Myocyte (in vitro differentiated cells): ENCODE measurements at regions not wholly inside any gene's neighbourhood (a gene's known extent, or its start where the extent isn't known, plus 50 kb on each side); places are given as distances from the start of the nearest gene placed in this dataset.
"Not testable (repeated sequence)": the region's sequence is repeated elsewhere in the genome, so short reads cannot be mapped to it uniquely, and the experiment has no call there.

Experiments used
- DNase-seq: peaks from one replicate; pipeline ENCODE4 v3.0.0-alpha.2; 2012; ENCODE audit warnings: low read depth

DNA sequence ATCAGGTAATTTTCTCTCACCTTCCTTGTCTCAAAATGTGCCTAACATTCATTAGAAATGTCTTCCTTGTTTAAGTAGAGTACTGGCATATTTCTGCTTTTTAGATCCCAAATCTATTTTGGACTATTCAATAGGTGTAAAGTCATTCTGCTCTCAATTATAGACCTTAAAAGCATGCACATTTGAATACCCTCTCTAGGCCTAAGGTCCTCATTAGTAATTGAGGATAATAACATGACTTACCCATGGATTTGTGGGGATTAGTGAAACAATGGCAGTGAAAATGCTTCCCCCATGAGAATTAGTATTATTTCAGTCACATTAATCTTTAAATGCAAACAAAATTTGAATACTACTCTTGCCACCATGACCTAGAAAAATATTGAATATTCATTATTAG is 1073.0 kb upstream of the CELF2 start:
- no peak for DNase-seq

DNA sequence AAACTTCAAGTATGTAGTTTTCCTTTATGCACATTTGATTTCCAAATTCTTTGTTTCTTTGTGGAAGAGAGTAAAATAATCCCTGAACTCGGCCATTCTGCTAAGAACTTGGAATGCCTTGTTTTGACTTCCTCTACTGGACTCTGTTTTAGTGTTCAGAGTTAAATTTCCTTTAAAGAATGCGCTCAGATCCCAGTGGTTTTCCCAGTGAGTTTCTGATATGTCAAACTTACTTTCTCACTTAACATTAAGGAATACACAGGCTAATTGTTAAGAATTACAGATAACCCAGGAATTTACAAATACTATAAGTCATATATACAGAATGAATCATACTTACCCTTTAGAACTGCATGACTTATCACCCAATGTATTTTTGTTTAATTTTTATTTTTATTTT is 1067.6 kb upstream of the CELF2 start:
- DNase-seq = no peak

DNA sequence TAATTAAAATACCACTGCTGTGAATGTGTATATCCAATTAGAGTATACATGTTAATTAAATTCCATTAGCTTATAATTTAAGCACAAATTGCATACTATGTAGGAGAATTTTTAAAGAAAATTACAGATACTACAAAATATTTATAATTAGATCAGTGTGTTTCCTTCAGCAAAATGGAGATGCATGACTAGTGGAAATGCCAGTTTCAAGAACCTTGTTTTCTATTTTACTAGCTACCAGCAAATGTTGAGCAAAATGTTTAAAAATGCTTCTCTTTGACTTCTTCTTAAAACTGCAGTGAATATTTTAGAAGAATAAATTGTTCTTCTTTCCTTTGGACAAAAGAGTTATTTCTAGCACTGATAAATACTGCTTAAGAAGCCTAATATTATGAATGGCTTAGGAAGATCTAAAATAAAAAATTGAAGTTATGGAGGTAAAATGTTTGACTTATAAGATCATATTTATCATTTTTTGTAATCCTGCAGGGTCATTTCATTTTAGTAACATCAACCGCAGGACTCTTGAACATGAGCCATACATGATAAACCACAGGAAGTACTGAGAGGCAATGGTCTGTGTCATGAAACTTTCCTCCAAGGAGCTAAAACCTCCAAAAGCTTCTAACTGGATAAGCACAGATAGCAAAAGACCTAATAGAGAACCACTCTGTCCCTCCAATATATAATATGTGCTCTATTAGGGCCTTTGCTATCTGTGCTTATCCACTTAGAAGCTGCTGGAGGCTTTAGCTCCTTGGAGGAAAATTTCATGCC is 1066.0 kb upstream of the CELF2 start:
- DNase-seq = peak; percentile 3

DNA sequence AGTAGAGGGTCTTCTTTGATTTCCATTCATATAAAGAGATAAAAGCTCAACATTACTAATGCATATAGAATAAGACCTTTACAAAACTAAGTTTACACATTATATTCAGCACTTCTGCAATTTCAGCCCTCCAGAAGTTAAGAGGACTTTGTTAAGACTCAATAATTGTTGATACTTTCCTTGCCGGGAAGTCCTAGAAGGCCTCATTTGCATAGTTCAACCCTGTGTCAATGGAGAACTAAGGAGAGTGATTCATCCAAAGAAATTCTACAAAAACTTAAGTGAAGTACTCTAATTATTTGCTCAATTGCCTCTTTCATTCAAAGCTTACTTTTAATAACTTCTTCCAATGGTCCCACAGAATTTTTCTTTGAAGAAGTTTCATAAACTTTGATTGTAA is 1060.3 kb upstream of the CELF2 start:
- no peak for DNase-seq

DNA sequence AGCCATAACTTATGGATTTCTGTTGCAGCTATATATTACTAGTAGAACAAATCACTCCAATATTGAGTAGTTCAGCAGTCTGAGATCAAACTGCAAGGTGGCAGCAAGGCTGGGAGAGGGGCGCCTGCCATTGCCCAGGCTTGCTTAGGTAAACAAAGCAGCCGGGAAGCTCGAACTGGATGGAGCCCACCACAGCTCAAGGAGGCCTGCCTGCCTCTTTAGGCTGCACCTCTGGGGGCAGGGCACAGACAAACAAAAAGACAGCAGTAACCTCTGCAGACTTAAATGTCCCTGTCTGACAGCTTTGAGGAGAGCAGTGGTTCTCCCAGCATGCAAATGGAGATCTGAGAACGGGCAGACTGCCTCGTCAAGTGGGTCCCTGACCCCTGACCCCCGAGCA is 1059.8 kb upstream of the CELF2 start:
- DNase-seq = not testable (repeated sequence)

DNA sequence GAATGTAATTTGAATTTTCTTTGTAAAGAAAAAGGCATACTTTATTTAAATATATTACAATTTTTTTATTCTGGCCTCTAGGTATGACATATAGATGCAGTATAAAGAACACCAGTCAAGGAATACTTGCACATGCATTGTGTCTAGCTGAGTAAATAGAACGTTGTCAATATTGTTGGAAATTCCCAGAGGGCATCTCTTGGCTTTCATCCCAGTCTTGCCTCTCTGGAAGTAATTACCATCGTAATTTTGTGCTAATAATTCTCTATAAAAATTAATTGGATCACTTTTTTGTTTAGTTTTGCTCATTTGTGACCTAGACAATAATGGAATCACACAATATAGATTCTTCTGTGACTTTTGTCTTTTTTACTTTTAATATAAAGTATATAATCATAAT is 1052.3 kb upstream of the CELF2 start:
- no peak for DNase-seq

DNA sequence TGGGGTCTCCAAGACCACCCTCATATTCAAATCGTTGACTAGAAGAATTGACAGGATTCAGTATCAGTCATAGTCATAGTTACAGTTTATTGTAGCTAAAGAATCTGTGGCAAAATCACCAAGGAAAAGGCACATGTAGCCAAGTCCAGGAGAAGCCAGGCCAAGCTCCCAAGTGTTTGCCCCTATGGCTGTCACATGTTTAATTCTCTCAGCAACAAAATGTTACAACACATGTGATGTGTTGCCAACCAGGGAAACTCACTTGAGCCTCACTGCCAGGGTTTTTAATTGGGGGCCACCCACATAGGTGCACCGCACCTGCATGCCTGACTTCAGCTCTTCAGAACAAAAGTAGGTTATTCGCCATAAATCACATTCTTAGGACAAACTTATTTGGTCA is 1030.9 kb upstream of the CELF2 start:
- DNase-seq = no peak

DNA sequence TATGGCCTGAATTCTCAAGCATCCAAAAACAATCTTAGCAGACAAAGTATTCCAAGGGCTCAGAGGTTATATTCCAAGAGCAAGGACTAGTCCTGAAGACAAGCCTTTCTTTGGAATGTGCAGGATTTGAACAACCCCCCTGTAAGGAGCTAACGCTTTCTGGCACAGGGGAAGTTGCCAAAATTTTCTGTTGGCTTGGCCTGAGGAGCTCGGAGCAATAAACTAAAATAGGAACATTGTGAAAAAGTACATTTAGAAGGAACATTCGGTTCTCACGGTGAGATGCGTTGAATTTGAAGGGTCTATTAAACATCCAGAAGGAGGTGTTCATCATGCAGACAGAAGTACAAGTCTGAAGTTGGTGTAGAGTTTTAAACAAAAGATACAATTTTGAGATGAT is 1030.5 kb upstream of the CELF2 start:
- DNase-seq = no peak

DNA sequence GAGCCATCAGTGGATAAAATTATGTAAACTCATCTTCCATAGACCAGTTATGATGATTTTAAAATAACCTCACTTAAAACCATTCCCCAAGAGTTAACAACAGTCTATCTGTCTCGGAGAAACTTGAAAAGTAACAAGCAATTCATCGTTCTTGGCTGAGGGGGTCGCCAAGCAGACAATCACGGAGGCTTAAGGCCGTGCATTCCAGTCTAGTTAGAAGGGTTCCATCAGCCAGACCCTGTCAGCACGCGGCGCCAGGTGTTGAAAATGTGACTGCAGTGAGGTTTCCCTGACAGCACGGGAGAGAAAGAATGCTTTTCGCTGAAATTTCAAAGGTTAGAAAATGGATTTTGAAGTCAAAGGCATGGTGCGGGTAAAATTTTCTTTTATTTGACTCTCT is 1025.0 kb upstream of the CELF2 start:
- no peak for DNase-seq

DNA sequence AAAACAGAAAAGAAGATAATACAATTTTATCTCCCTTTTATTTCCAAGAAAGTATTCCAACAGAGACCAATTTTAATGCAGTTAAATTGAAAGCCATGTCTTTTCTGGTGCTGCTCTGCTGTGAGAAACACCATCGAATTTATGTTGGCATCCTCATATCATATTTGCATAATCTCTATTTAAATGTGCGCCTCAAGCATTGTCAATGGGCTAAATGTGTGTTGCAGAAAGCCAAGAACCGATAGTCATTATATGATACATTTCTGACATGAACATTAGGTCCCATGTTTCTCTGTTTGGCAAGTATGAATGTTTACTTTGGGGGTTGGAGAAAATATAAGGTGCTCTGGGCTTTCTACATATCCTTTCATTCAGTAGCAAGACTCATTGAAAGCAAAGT is 1023.5 kb upstream of the CELF2 start:
- no peak for DNase-seq

DNA sequence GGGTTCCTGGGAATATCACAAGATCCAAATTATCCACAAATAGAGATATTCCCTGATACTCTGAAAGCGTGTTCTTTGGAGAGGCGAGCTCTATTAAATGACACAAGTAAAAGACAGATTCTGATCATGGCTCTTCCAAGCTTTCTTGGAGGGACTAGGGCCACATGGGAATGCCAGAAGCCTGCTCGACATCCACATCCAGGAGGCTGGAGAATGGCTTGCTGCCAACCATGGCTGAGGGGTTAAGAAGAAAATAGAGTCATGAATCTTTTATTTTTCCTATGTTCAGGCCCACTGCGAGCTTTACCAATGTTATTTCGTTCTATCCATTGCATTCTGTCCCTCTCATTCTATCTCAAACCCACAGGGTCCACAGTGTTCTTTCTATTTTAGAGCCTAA is 1018.0 kb upstream of the CELF2 start:
- DNase-seq = no peak

DNA sequence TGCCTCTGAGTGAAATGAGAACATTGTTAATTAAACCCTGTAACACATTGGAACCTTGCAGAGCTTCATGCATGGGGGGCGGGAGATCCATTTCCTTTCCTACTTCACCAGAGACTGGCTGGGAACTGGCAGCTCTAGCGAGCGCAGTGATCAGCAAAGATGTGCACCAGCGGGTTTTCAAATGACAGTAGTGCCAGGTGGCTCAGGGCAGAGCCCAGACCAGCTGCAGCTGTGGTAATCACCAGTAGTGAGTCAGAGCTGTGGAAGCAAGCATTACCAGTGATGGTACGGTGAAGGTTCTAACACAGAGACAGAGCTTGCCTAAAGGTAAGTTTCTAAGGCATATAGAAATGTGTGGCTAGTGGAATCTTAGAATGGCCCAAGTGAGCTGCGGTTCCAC is 1009.7 kb upstream of the CELF2 start:
- DNase-seq = peak; percentile 75

DNA sequence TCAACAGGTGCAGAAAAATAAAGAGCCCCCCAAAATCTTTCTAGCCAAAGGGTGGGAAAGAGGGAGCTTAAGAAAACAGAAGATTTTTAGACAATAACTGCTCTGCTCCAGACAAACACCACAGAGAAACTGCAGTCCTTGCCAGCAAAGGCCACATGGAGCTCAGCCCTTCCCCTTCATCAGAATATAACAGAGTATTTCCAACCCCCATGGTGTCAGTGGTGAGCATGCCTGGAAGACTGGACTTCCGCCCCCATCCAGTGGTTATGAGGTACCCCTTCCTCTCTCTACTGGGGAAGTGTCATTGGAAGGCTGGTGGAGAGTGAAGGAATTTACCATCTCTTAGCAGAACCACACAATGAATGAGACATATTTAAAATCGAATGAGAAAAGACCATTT is 1007.3 kb upstream of the CELF2 start:
- DNase-seq = peak; percentile 2

DNA sequence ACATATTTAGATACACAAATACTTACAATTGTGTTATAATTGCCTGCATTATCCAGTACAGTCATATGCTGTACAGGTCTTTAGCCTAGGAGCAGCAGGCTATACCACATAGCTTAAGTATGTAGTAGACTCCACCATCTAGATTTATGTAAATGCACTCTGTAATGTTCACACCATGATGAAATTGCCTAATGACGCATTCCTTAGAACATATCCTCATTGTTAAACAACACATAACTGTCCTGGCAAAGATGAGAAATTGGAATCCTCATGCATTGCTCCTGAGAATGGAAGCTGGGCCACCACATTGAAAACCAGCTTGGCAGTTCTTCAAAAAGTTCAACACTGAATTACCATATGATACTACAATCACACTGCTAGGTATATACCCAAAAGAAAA is 1002.8 kb upstream of the CELF2 start:
- no peak for DNase-seq

DNA sequence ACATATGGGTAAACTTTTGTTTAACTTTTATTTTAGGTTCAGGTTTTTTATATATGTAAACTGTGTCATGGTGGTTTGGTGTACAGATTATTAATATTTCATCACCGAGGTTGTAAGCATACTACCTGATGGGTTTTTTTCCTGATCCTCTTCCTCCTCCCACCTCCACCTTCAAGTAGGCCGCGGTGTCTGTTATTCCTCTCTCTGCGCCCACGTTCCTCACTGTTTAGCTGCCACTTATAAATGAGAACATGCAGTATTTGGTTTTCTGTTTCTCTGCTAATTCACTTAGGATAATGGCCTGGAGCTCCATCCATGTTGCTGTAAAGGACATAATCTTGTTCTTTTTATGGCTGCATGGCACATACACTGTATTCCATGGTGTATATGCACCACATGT is 1000.0 kb upstream of the CELF2 start:
- no peak for DNase-seq

DNA sequence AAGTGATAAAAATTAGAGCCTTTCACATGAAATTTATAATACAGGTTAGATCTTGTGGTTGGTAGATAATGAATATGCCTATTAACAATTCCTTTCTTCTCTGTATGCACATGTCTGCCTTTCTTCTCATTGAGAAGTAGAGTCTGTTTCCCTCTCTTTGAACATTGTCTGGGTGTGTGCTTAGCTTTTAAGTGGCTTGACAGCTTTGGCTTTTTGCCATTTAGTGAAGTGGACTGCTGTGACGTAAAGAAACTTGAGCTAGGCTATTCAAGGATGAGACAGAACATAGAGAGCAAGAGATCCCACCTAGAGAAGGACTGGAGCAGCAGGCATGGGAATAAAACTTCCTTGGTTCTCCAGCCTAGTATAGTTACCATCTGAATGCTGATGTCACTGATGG is 996.7 kb upstream of the CELF2 start:
- DNase-seq = no peak

DNA sequence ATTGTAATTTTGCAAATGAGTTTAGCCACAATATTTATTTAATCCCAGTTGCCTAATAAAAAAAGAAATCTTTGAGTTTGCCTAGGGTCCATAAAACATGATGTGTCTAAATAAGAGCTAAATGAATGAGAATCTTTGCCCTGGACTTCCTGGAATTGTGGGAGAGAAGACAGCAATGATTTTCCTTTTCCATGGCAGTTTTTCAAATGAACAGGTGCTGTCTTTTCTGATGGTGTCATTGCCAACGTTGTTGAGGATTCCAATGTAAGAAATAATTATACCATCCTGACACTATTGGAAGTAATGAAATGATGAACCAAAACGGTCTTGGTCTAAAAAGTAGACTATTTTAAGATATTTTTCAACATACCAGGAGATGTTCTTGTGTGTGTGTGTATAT is 984.7 kb upstream of the CELF2 start:
- no peak for DNase-seq

DNA sequence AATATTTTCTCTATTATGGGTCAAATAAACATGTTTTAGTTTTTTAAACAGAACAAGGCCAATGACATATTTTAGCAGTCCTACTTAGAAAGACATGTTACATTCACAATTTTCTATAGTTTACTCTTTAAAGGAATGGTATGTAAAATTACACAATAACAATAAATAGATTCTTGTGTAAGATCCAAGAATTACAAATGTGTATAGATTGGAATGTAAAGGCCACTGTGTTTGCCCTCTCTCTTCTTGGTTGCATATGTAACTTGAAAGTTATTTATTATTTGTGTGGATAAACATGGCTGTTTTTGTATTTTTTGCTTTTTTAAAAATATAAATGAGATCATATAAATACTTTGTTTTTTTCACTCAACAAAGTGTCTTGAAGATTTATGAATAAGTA is 979.3 kb upstream of the CELF2 start:
- DNase-seq = no peak

DNA sequence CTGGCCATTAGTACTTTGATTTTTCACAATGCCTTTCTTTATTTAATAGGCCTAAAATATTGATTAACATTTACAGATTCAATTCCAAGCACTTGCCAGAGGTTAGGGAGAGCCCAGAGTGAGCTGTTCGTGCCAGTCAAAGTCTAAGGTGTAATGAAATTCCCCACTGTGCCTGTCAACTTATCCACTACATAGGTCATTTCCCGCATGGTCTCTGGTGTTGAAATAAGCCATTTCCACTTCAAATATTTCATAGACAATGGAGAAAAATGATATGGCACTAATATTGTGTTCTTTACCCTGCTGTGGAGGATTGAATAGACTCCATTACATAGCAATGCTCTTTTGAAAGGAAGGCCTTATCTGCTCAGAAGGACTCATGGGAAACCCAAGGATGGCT is 978.1 kb upstream of the CELF2 start:
- DNase-seq = no peak

DNA sequence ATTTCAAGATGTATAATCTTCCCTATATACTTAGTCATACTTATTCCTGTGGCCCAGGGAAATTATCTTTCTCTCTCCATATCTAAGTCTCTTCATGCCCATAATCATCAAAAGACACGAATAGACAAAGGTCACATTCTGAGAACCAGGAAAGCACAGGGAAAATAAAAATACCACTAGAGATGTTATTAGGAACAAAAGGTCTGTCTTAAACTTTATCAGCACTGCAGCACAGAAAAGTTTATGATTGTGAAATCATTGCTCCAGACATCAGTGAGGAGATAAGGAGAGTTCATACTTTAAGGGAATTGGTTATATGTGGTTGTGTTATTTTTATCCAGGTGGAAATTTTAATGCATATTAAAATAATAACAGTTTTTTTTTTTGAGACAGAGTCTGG is 974.6 kb upstream of the CELF2 start:
- DNase-seq = no peak

DNA sequence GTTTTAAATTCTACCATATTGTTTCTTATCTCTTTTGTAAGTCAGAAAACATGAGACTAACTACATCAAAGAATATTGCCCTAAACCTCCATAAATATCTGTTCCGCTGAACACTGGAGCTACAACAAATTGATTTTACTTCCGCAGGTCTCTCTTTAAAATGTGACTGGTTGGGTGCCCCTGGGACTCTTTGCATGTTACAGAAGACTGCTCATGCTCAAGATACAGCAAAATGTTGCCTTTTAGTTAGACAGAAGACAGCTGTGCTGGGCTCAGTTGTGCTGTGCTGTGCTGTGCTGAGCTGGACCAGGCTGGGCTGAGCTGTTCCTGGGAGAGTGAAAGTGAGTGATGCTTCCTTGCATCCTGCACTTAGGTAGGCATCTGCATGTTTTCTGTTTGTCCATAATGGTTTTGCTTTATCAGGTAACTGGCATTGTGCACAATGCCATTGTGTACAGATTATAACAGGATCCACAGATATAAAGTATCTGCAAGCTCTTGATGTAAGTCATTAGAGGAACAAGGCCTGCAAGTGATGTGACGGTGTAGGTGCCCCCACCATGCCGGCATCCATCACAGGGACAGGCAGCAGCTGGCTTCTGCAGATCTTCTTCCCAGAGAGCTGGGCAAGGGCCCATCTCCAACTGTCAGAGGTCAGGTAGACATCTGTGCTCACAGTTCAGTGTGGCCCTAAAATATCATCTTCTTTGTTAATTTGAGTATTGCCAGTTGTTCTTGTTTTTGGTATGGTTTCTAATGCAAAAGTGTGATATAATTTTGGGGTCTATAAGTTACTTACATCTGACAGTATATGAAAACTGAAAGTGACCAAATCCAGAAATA is 972.5 kb upstream of the CELF2 start:
- peak; percentile 3 for DNase-seq

DNA sequence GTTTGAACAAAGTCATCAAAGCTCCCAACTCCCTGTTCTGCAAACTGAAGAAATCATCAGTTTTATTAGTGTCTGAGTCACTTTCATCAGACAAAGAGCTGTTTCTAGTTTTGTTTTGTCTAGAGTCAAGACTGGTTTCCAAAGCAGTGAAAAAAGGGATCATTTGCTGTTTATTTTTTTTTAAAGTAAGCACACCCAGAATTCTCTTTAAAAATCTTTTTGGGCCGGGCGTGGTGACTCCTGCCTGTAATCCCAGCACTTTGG is 972.0 kb upstream of the CELF2 start:
- peak; percentile 11 for DNase-seq

DNA sequence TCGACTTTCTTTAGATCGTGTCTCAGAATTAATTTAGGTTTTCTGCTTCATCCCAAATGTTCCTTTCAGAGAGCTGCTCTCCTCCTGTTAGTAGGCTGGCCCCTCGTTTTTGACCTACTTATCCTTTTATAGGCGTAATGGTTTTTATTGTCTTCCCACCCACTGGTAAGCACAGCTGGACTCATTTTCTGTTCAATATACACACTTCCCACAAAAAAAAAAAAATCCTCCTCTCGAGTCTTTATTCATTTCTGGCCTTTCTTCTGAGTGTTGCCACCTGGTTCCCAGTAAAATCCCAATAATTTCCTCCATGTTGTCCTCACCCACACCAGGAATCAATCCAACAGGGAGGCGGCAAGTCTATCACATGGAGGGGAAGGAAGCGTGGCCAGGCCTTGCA is 970.2 kb upstream of the CELF2 start:
- no peak for DNase-seq
